Esophagus (tissue), 2 donors: ENCODE measurements at regions not wholly inside any gene's neighbourhood (a gene's known extent, or its start where the extent isn't known, plus 50 kb on each side); places are given as distances from the start of the nearest gene placed in this dataset.

Experiments
- H3K27ac ChIP-seq, 2 donors: one replicate each; pipeline ENCODE4 v1.5.1; 2013; ENCODE audit warnings: low read depth in 2 of 2, mild to moderate bottlenecking in 2 of 2, inconsistent platforms in 1 of 2, low read length in 1 of 2, moderate library complexity in 1 of 2
- H3K27me3 ChIP-seq, 2 donors: one replicate each; pipeline ENCODE4 v1.6.1; 2013; ENCODE audit warnings: low read length in 2 of 2, control low read depth in 1 of 2, mild to moderate bottlenecking in 1 of 2; ENCODE audit not compliant: insufficient read depth in 2 of 2, control insufficient read depth in 1 of 2
- H3K36me3 ChIP-seq, 2 donors: one replicate each; pipeline ENCODE4 v1.6.1; 2013; ENCODE audit warnings: low read length in 1 of 2; ENCODE audit not compliant: control insufficient read depth in 2 of 2, insufficient read depth in 2 of 2
- H3K4me1 ChIP-seq, 2 donors: one replicate each; pipeline ENCODE4 v1.6.1; 2013; ENCODE audit warnings: low read length in 1 of 2; ENCODE audit not compliant: control insufficient read depth in 2 of 2, insufficient read depth in 2 of 2
- H3K4me3 ChIP-seq, 2 donors: one replicate each; pipeline ENCODE4 v1.5.1; 2013; ENCODE audit warnings: low read length in 2 of 2, mild to moderate bottlenecking in 2 of 2, low read depth in 1 of 2, moderate library complexity in 1 of 2
- H3K9me3 ChIP-seq, 2 donors: one replicate each; pipeline ENCODE4 v1.6.1; 2013; ENCODE audit warnings: mild to moderate bottlenecking in 2 of 2, low read depth in 1 of 2, low read length in 1 of 2, moderate library complexity in 1 of 2; ENCODE audit not compliant: control insufficient read depth in 2 of 2, insufficient read depth in 1 of 2
- WGBS, 2 donors: extraction: QIAGEN DNeasy Blood & Tissue Kit; methylation state at CpG; one replicate each; pipeline ENCODE4 v1.1.7; 2013; 5-methylcytosine and 5-hydroxymethylcytosine counted together
- donor health status: healthy with polysubstance abuse.
- donor health status: Bipolar disorder and iron deficiency.

- Histone ChIP-seq H3K9me3 (peaks cover 0 to 1% of the 10 kb centered on the region in 2 donors), H3K4me3 (no peak overlapping the region), H3K4me1 (no peaks in the 10 kb centered on the region), H3K27ac (no peak overlapping the region), H3K27me3 (no peaks in the 10 kb centered on the region), H3K36me3 (no peaks in the 10 kb centered on the region)
- WGBS, 2 donors: 62 to 72% methylated on average over 2 of the region's 2 CpGs
Observed at GRCh38 chr12:93300611-93301021, 77.1 kb upstream of the NUDT4 start.

- H3K9me3 ChIP-seq: peaks cover 0 to 3% of the 10 kb centered on the region in 2 donors
- H3K27ac ChIP-seq: no peak overlapping the region
- H3K4me3 ChIP-seq: no peak overlapping the region
- WGBS, 2 donors: 64 to 65% methylated on average over 5 of the region's 5 CpGs
- no peaks in the 10 kb centered on the region for H3K27me3 ChIP-seq
- no peaks in the 10 kb centered on the region for H3K36me3 ChIP-seq
- H3K4me1 ChIP-seq: no peaks in the 10 kb centered on the region
Observed at GRCh38 chr12:93302331-93303229, 75.1 kb upstream of the NUDT4 start.

GRCh38 chr12:93306636-93307035, 71.1 kb upstream of the NUDT4 start:
- Histone ChIP-seq H3K4me3 (no peak overlapping the region), H3K4me1 (no peaks in the 10 kb centered on the region), H3K36me3 (no peaks in the 10 kb centered on the region), H3K27ac (no peak overlapping the region), H3K27me3 (no peaks in the 10 kb centered on the region), H3K9me3 (peaks cover 0 to 3% of the 10 kb centered on the region in 2 donors)

- Histone ChIP-seq H3K36me3 (no peaks in the 10 kb centered on the region), H3K4me3 (no peak overlapping the region), H3K4me1 (no peaks in the 10 kb centered on the region), H3K27ac (no peak overlapping the region), H3K27me3 (no peaks in the 10 kb centered on the region), H3K9me3 (peaks cover 0 to 3% of the 10 kb centered on the region in 2 donors)
- WGBS, 2 donors: 88 to 91% methylated on average over 4 of the region's 4 CpGs
Observed at GRCh38 chr12:93308281-93308680, 69.4 kb upstream of the NUDT4 start.

GRCh38 chr12:93311827-93312226, 65.9 kb upstream of the NUDT4 start:
- Histone ChIP-seq H3K36me3 (no peaks in the 10 kb centered on the region), H3K4me1 (no peaks in the 10 kb centered on the region), H3K9me3 (no peaks in the 10 kb centered on the region), H3K27me3 (no peaks in the 10 kb centered on the region), H3K4me3 (no peak overlapping the region), H3K27ac (no peak overlapping the region)
- WGBS, 2 donors: 88 to 91% methylated on average over 2 of the region's 2 CpGs

GRCh38 chr12:93314177-93314497, 63.6 kb upstream of the NUDT4 start:
- Histone ChIP-seq H3K4me3 (no peak overlapping the region), H3K36me3 (no peaks in the 10 kb centered on the region), H3K27ac (no peak overlapping the region), H3K27me3 (no peaks in the 10 kb centered on the region), H3K4me1 (no peaks in the 10 kb centered on the region), H3K9me3 (no peaks in the 10 kb centered on the region)
- 80 to 88% methylated on average over 4 of the region's 4 CpGs for WGBS, 2 donors

- Histone ChIP-seq H3K27me3 (no peaks in the 10 kb centered on the region), H3K36me3 (no peaks in the 10 kb centered on the region), H3K4me1 (no peaks in the 10 kb centered on the region), H3K9me3 (no peaks in the 10 kb centered on the region), H3K4me3 (no peak overlapping the region), H3K27ac (no peak overlapping the region)
- 82 to 85% methylated on average over 9 of the region's 9 CpGs for WGBS, 2 donors
Observed at GRCh38 chr12:93315385-93315906, 62.3 kb upstream of the NUDT4 start.

GRCh38 chr12:93315907-93316622, 61.7 kb upstream of the NUDT4 start:
- H3K9me3 ChIP-seq: no peaks in the 10 kb centered on the region
- no peaks in the 10 kb centered on the region for H3K27me3 ChIP-seq
- H3K27ac ChIP-seq: no peak overlapping the region
- H3K4me3 ChIP-seq: no peak overlapping the region
- H3K4me1 ChIP-seq: no peaks in the 10 kb centered on the region
- WGBS, 2 donors: 42 to 46% methylated on average over 4 of the region's 4 CpGs
- H3K36me3 ChIP-seq: no peaks in the 10 kb centered on the region

GRCh38 chr12:93316623-93316971, 61.1 kb upstream of the NUDT4 start:
- Histone ChIP-seq H3K9me3 (no peaks in the 10 kb centered on the region), H3K4me1 (no peaks in the 10 kb centered on the region), H3K4me3 (no peak overlapping the region), H3K27me3 (no peaks in the 10 kb centered on the region), H3K27ac (no peak overlapping the region), H3K36me3 (no peaks in the 10 kb centered on the region)
- 95 to 97% methylated on average over 1 of the region's 1 CpG for WGBS, 2 donors
